CD4-positive, alpha-beta T cell treated with Interleukin-4 for 1 hour (primary cell): ENCODE measurements at regions not wholly inside any gene's neighbourhood (a gene's known extent, or its start where the extent isn't known, plus 50 kb on each side); places are given as distances from the start of the nearest gene placed in this dataset.
A peak's percentile ranks its signal among the peaks of the same experiment; 100 is the strongest.
"Not testable (repeated sequence)": the region's sequence is repeated elsewhere in the genome, so short reads cannot be mapped to it uniquely, and the experiment has no call there.

Experiments
- DNase-seq, 2 donors: peaks; one replicate each; pipeline ENCODE4 v3.0.0-alpha.2; 2020 to 2022

- DNase-seq, result no peak
Measured at GRCh38 chr1:204782118-204782700, 88.5 kb upstream of the NFASC start.

GRCh38 chr1:204785023-204785422 is 85.6 kb upstream of the NFASC start:
- not testable (repeated sequence) for DNase-seq

- DNase-seq, result no peak
Measured at GRCh38 chr1:204788470-204788869, 82.2 kb upstream of the NFASC start.

- DNase-seq, result peak; percentile 73
Measured at GRCh38 chr1:204791453-204792353, 79.0 kb upstream of the NFASC start.

- no peak for DNase-seq
Measured at GRCh38 chr1:204792354-204792692, 78.3 kb upstream of the NFASC start.

GRCh38 chr1:204793259-204793914 is 77.3 kb upstream of the NFASC start:
- DNase-seq, result no peak

DNA sequence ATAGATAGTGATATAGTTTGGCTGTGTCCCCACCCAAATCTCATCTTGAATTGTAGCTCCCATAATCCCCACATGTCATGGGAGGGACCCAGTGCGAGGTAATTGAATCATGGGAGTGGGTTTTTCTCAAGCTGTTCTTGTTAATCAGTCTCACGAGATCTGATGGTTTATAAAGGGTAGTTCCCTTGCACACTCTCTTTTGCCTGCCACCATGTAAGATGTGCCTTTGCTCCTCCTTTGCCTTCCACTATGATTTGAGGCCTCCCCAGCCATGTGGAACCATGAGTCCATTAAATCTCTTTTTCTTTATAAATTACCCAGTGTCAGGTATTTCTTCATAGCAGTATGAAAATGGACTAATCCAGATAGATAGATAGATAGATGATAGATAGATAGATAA is 73.8 kb upstream of the NFASC start:
- not testable (repeated sequence) for DNase-seq

DNA sequence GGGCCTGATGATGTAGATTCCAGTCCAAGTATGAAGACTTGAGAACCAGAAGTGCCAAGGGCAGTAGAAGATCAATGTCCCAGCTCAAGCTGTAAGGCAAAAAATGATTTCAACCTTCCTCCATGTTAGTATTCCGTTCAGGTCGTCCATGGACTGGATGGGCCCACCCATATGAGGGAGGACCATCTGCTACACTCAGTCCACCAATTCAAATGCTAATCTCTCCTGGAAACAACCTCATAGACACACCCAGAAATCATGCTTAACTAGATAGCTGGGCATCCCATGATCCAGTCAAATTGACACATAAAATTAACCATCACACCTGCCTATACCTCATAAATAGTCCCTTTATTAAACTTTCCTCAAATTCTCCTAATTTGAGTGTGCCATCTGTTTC is 73.3 kb upstream of the NFASC start:
- DNase-seq, result no peak

DNA sequence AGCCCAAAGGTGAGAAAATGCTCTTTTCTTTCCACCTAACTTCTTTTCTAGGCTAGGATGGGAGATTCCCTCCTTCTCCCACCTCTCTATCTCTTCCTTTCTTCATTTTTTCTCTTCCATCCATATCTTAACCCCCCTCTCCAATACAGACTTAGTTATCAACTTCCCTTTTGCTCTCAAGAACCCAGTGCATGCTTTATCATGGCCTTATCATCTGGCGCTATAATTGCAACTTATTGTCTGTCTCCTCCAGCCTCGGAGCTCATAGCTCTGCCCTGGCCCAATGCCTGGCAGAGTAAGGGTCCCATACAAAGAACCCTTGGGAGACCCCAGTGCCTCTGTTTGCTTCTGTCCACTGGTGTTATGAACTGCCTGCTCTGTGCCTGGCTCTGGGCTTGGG is 71.0 kb upstream of the NFASC start:
- DNase-seq, result no peak

DNA sequence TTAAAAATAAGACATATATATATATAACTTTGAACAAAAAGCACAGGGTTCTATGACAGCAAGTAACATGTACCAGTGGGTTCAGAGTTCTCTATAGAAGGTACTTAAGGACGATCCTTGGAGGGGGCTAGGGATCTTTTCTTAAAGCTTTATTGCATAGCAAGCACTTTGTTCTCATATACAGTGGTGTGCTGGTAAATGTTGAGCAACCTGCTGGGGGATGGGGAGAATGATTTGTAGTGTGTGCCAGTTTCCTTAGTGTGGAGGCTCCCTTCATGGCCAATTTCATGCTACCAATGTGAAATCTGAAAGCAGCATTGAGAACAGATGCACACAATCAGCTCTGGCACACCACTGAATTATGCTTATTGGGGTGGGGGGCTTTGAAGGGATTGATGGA is 69.5 kb upstream of the NFASC start:
- no peak for DNase-seq

GRCh38 chr1:204802401-204803175 is 68.1 kb upstream of the NFASC start:
- no peak for DNase-seq

- DNase-seq, result no peak
Measured at GRCh38 chr1:204803607-204804006, 67.1 kb upstream of the NFASC start.

DNA sequence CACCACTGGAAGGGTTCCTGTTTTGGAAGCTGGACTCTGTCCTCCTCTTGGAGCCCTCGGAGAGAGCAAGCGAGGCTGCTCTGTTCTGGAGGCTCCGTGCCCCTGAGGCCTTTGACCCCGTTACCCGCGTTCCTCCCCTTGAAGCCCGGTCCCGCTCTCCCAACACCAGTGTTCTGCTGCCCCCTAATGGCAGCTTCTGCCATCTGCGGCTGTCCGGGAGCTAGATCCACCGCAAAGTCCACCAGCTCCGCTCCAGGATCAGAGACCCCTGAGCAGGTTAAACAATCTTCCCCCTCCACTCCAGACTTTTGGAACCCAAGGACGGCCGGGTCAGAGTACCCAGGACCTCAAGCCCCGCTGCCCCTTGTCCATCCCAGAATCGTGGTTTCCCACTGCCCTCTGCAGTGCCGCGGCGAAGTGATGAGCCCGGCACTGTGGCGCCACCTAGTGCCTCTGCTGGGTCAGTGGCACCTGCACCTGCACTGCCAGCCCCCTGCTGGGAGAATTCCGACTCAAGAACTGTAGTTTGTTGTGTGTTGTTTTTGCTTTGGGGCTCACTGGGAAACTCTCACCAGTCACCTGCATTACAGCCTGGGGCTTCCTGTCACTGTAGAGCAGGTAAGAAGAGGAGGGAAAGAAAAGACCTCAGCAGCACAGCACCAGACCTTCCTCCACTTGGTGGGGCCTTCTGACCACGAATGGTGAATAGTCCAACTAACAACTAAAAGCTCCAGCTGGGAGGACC is 63.5 kb upstream of the NFASC start:
- DNase-seq, result peak; percentile 84 to 85

GRCh38 chr1:204809488-204809887 is 61.2 kb upstream of the NFASC start:
- DNase-seq, result no peak

DNA sequence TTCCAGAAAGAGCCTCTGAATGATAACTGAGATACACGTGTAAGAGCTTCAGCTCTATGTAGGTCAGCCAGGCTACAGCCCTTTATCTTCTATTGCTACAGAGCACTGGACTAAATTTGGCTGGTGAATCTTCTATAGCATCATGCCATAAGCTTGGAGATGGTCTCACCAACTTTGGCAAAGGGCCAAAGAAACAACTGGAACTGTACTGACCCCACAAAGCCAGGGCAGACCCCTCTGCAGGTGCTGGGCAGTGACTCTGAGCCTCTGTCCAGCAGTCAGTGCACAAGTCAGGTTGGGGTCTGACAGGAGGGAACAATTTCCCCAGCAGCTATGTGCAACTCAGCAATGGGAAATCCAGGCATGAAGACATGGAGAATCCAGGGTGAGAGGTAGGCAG is 57.8 kb upstream of the NFASC start:
- no peak for DNase-seq

- no peak for DNase-seq
Measured at GRCh38 chr1:204813522-204813921, 57.1 kb upstream of the NFASC start.

GRCh38 chr1:204814166-204814884 is 56.3 kb upstream of the NFASC start:
- DNase-seq, result no peak

- DNase-seq, result no peak
Measured at GRCh38 chr1:204817341-204817740, 53.3 kb upstream of the NFASC start.

DNA sequence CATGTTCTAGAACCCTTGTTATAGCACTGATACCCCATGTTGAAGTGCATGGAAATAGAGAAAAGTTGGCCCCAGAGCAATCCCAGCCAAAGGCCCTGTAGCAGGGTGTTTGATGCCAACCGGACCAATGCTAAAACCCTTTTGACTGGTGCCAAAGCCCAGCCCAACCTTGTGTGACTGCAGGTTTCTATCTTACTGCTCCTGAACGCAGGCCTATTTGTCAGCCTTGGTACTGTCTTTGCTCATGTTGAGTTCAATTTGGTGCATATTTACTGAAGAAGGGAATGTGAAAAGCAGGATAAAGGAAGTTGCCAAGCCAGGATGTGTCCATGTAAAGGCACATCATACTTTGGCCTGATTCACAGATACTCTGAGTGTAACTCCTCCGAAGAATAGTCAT is 51.7 kb upstream of the NFASC start:
- no peak for DNase-seq

DNA sequence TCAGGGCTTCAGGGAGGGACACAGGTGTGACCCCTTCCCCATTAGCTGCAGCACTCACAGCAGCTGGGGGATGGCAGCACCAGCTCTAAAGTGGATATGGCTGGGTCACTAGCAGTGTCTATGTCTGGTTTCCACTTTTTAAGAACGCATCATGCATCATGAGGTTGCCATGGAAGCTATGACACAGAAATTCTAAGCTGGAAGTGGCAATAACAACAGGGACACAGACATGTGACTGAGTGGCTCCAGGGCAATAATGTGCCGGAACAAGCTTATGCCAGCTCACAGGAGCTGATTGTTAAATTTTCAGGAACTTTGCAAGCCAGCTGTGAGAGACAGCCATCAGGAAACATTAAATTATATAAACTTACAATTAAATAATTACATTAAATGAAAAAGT is 51.2 kb upstream of the NFASC start:
- no peak for DNase-seq
